SW480 (cell line): ENCODE measurements at regions not wholly inside any gene's neighbourhood (a gene's known extent, or its start where the extent isn't known, plus 50 kb on each side); places are given as distances from the start of the nearest gene placed in this dataset.
"Not testable (repeated sequence)": the region's sequence is repeated elsewhere in the genome, so short reads cannot be mapped to it uniquely, and the experiment has no call there.

ENCODE experiments used
- DNase-seq: peaks from one replicate; pipeline ENCODE4 v3.0.0-alpha.2; 2016; ENCODE audit warnings: low spot score

- DNase-seq, result no peak
Measured at GRCh38 chr16:11416228-11417001, 71.2 kb downstream of the RMI2 start.

- peak; percentile 19 for DNase-seq
Measured at GRCh38 chr16:11417487-11417886, 72.2 kb downstream of the RMI2 start.

- no peak for DNase-seq
Measured at GRCh38 chr16:11418506-11418905, 73.2 kb downstream of the RMI2 start.

GRCh38 chr16:11420067-11420466, 74.8 kb downstream of the RMI2 start:
- DNase-seq, result not testable (repeated sequence)

- no peak for DNase-seq
Measured at GRCh38 chr16:11420895-11421294, 75.6 kb downstream of the RMI2 start.

- DNase-seq, result no peak
Measured at GRCh38 chr16:11422381-11423314, 77.4 kb downstream of the RMI2 start.

GRCh38 chr16:11423315-11424117, 78.3 kb downstream of the RMI2 start:
- no peak for DNase-seq

- DNase-seq, result no peak
Measured at GRCh38 chr16:11424118-11424460, 78.8 kb downstream of the RMI2 start.

GRCh38 chr16:11425140-11425539, 79.9 kb downstream of the RMI2 start:
- DNase-seq, result no peak

GRCh38 chr16:11428623-11428953, 83.3 kb downstream of the RMI2 start:
- no peak for DNase-seq

GRCh38 chr16:11429123-11429522, 83.9 kb downstream of the RMI2 start:
- no peak for DNase-seq

GRCh38 chr16:11429823-11430222, 84.6 kb downstream of the RMI2 start:
- DNase-seq, result no peak

GRCh38 chr16:11430601-11431317, 85.5 kb downstream of the RMI2 start:
- DNase-seq, result no peak

GRCh38 chr16:11431915-11432465, 86.7 kb downstream of the RMI2 start:
- no peak for DNase-seq

- DNase-seq, result no peak
Measured at GRCh38 chr16:11432856-11433395, 87.7 kb downstream of the RMI2 start.

GRCh38 chr16:11435576-11435975, 90.3 kb downstream of the RMI2 start:
- no peak for DNase-seq

- no peak for DNase-seq
Measured at GRCh38 chr16:11437069-11437468, 91.8 kb downstream of the RMI2 start.

GRCh38 chr16:11439790-11440656, 94.8 kb downstream of the RMI2 start:
- DNase-seq, result no peak

- DNase-seq, result no peak
Measured at GRCh38 chr16:11440657-11441012, 95.4 kb downstream of the RMI2 start.

GRCh38 chr16:11445486-11445885, 100.2 kb downstream of the RMI2 start:
- no peak for DNase-seq
